NCI-H1694 (cell line): ENCODE measurements at regions not wholly inside any gene's neighbourhood (a gene's known extent, or its start where the extent isn't known, plus 50 kb on each side); places are given as distances from the start of the nearest gene placed in this dataset.

Experiments
- DNase-seq: peaks from one replicate; lab custom pipeline; 2025; lab: John Stamatoyannopoulos, UW

- DNase-seq, result no peak
These were observed 259.4 kb downstream of the GADD45G start for GRCh38 chr9:89864257-89864656.

DNA sequence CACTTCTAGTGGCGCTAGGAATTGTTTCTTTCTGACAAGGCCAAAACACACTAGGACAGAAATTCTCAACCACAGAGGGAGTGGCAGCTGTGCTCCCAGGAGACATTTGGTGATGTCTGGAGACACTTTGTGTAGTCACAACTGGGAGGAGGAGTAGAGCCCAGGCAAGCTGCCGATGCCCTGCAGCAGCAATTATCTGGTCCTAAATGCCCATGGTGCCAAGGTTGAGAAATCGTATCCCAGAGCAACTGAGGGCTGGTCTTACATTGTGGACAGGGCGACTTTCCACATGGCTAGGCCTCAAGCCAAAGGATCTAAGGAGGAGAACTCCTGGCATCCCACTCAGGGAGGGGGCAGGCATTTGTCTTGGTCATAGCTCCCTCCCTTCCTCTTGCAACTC is 259.9 kb downstream of the GADD45G start:
- DNase-seq, result no peak

- no peak for DNase-seq
These were observed 260.5 kb downstream of the GADD45G start for GRCh38 chr9:89865357-89865756.

DNA sequence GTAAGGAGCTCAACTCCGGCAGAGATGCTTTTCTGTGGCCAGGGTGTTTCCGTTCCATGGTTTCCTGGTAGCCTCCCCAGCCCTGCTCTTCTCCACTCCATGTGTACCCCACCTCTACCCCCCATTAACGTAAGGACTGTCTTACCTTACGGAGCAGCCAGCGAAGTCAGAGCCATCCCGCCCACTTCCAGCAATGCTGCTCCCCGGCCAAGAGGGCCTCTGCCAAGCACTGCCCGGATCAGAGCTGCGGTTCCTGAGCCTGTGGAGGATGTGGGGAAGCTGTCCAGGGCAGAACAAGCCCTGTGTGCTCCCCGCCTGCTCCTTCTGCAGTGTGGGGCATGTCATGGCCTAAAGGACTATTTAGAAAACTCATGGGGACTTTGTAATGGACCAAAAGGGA is 261.2 kb downstream of the GADD45G start:
- DNase-seq, result no peak

DNA sequence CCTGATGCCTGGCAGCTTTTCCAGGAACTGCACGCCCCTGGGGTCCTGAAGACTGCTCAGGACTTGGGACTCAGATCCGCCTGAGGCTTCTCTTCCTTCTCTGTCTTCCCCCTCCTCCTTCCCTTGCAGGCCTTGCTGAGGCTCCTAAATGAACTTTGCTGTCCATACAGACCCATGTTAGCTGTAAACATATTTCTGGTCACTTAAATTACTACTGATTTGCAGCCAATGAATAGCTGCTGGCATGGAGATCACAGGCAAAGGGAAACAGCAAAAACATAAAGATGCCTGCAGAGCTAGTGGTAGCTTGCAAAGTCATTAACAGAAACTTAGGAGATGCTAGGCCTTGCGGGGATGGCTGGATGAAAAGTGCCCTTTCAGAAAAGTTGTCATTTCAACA is 261.9 kb downstream of the GADD45G start:
- no peak for DNase-seq

DNA sequence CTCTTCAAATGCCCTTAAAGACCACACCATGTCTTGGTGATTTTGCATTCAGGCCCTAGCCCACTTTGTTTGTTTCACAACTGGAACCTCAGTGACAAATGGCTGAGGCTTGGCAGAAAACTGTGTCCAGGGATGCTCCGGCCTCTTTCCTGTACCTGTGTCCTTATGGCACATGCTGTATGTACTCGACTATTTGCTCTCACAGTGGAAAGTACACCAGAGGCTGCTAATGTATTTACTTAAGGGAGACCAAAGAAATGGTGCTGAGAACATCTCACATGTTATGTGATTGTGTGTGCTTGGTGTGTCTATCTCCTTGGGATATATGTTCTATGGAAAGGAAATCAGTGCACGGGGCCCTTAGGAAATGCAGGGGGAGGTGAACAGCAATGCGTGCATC is 263.3 kb downstream of the GADD45G start:
- no peak for DNase-seq

- no peak for DNase-seq
These were observed 265.2 kb downstream of the GADD45G start for GRCh38 chr9:89869793-89870580.

- no peak for DNase-seq
These were observed 267.1 kb downstream of the GADD45G start for GRCh38 chr9:89871871-89872331.

- no peak for DNase-seq
These were observed 267.7 kb downstream of the GADD45G start for GRCh38 chr9:89872426-89872912.

DNA sequence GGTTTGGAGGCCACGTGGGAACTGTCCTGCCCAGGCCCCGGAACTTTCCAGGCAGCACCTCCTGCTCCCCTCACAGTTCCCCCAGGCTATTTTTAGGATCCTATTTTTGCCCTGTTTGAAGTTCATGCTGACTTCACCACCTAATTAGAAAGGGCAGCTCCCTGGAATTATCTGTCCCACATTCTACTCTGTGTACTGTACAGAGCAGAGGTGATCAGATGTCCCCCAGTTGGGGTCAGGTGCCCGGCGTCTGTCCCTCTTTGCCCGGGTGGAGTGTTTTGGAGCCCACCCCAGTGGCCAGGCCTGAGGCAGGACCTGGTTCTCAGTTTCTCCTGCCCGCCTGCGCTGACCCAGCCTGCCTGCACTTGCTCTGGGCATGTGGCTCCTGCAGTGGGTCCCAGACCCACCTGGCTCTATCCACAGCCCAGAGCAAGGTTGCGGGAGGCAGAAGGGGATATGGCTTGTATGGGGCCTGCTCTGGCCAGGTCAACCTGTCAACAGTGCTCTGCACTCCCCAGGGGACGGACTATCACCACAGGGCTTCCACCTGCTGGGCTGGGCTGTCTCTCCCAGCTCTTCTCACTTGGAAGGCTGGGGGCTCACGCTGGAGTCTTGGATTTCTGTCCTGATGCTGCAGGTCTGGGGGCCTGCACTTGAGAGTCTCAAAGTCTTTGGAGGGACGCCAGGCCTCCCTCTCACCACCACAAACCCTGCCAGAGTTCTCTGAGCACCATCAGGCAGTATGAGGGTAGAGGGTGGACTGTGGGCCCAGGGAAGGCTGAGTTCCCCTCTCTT is 268.3 kb downstream of the GADD45G start:
- DNase-seq, result no peak

GRCh38 chr9:89873801-89874200 is 269.0 kb downstream of the GADD45G start:
- no peak for DNase-seq

DNA sequence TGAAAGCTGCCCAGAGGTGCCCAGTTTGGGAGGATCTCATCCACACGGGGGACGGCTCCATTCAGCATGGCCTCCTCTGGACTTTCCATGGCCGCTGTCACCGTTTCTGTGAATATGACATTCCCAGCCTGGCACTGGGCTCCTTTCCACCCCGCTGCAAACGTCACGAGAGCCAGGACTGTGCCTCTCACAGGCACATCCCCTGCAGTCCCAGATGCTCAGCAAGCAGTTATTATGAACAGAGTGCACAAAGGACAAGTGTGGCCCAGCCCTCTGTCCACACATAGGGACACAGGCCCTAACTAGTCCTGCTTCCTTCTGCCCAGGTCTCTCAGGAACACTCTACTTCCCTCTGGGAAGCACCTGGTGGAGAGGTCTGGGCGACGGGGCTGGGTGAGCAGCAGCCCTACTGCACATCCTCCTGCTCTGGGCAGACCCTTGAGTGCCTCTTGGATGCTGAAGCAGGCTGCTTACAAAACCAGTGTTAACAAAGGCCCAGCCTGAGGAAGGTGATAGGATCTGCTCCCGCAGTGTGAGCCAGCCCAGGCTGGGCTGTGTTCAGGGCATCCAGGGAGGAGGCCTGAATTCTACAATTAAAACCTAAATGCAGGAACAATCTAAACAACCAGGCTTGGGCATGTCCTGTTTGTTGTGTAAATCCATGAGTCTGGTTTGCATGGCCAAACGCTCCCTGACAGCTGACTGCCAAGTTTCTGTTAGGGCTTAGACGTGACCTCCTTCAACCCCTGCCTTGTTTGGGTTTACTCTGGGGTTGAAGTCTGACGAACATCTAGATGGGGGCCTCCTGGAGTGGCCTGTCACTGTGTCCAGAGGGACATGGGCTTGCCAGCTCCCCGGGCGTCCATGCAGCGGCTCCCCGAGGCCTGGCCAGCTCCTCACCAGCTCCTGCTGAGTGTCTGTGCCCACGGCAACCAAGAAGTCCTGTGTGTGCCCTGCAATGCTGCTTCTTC is 269.8 kb downstream of the GADD45G start:
- peak; percentile 22 for DNase-seq

DNA sequence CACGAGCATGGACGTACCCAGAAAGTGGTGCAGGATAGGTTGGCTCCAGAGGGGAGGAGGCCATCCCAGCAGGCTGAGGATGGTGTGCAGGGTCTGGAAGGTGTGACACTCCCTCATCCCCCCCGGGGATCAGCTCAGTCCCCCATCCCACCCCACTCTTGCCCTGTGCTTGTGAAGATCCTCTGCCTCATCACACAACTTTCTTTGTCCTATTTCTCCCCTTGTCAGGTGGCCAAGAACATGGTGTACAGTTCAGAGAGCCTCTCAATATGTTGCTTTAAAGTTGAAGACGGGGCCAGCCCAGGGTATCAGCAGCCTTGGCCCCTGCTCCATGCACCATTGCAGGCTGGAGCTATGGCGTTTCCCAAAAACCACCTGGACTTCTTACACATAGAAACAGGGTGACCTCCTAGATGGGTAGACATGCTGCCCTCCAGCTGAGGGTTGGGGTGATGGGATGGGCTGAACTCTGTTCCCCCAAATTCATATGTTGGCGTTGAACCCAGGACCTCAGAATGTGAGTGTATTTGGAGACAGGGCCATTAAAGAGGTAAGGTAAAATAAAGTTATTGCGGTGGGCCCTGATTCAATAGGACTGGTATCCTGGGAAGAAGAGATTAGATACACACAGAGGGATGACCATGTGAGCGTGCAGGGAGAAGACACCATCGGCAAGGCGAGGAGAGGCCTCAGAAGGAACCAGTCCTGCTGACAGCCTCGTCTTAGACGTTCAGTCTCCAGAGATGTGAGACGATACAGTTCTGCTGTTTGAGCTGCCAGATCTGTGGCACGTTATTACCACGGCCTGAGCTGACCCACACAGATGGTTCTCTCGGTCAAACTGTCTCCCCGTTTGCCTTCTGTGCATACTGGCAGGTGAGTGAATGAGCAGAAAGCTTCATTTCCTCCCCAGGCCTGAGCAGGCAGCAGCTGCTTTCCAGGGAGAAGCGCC is 272.5 kb downstream of the GADD45G start:
- no peak for DNase-seq

DNA sequence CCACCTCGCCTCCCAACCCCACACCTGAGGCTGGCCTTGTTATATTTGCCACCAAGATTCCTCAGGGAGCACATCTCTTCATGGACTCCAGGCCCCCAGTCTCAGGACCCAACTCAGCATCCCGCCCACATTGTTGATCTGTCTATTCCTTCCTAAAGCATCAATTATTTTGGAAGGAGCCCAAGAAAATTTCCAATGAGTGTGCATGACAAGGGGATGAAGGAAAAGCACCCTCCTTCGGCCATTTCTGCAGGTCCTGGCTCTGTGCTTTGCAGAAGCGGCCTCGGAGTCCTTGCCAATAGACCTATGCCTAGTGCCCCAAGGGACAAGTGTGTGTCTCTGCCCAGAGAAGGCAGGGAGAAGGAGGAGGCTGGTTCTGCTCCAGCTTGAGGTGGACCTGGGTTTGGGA is 273.2 kb downstream of the GADD45G start:
- no peak for DNase-seq

- DNase-seq, result peak; percentile 90
These were observed 273.9 kb downstream of the GADD45G start for GRCh38 chr9:89878687-89879086.

GRCh38 chr9:89879276-89879675 is 274.5 kb downstream of the GADD45G start:
- DNase-seq, result no peak

DNA sequence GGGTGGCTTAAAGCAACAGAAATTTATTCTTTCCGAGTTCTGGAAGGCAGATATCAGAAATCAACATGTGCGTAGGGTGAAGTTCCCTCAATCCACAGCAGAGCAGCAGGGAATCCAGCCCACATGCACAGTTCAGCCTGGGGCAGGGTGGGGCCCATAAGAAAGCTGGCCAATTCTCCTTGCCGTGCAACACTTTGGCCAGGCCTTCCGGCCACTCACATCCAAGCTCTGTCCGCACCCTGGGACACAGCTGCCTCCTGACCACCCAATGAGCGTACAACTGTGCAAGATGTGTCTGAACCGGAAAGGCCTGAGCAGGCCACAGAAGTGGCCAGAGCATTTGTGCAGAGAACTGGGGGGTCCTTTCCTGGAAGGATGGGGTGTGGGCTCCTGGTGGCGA is 274.9 kb downstream of the GADD45G start:
- no peak for DNase-seq

GRCh38 chr9:89880161-89880560 is 275.3 kb downstream of the GADD45G start:
- DNase-seq, result no peak

GRCh38 chr9:89880721-89881120 is 275.9 kb downstream of the GADD45G start:
- no peak for DNase-seq

GRCh38 chr9:89881431-89881830 is 276.6 kb downstream of the GADD45G start:
- no peak for DNase-seq

DNA sequence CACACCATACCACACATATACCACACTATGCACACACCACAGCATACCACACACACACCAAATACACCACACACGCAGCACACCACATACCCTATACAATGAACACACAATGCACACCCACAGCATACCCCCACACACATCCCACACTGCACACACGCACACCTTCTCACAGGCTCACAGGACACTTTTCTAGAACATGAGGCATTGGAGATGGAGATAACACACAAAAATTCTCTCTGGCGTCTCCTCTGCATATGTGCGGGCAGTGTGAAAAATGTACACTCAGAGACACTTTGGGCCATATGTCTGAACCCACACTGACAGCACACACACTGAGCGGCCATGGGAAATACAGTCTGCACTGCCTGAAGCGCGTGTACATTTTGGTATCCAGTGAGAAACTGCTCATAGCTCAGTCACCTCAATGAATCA is 278.1 kb downstream of the GADD45G start:
- DNase-seq, result no peak
